ENCODE measurements at regions not wholly inside any gene's neighbourhood (a gene's known extent, or its start where the extent isn't known, plus 50 kb on each side); places are given as distances from the start of the nearest gene placed in this dataset.
"Not testable (repeated sequence)": the region's sequence is repeated elsewhere in the genome, so short reads cannot be mapped to it uniquely, and the experiment has no call there.

- FAIRE-seq = no peak
- DNase-seq (ENCODE audit: low spot score) = no peak
These were observed 185.8 kb upstream of the UBE3A start for GRCh38 chr15:25624504-25625177.

- FAIRE-seq (no peak), DNase-seq (ENCODE audit: low spot score) (no peak)
These were observed 184.9 kb upstream of the UBE3A start for GRCh38 chr15:25623708-25624107.

GRCh38 chr15:25620466-25620865, 181.6 kb upstream of the UBE3A start:
- no peak for DNase-seq (ENCODE audit: low spot score)

GRCh38 chr15:25619761-25620160, 180.9 kb upstream of the UBE3A start:
- DNase-seq (ENCODE audit: low spot score) (no peak), FAIRE-seq (no peak)

More at GRCh38 chr15:25620466-25620865, 181.6 kb upstream of the UBE3A start:
- no peak for FAIRE-seq

- no peak for FAIRE-seq
- no peak for DNase-seq (ENCODE audit: low spot score)
These were observed 180.3 kb upstream of the UBE3A start for GRCh38 chr15:25619076-25619475.

GRCh38 chr15:25618161-25618560, 179.3 kb upstream of the UBE3A start:
- DNase-seq (ENCODE audit: low spot score) = no peak
- no peak for FAIRE-seq

GRCh38 chr15:25616471-25616870, 177.6 kb upstream of the UBE3A start:
- DNase-seq (ENCODE audit: low spot score) (no peak), FAIRE-seq (no peak)

- FAIRE-seq = no peak
These were observed 174.3 kb upstream of the UBE3A start for GRCh38 chr15:25613134-25613533.

GRCh38 chr15:25611603-25612002, 172.8 kb upstream of the UBE3A start:
- FAIRE-seq (no peak), DNase-seq (ENCODE audit: low spot score) (no peak)

More at GRCh38 chr15:25613134-25613533, 174.3 kb upstream of the UBE3A start:
- DNase-seq (ENCODE audit: low spot score) = no peak

GRCh38 chr15:25609371-25609770, 170.5 kb upstream of the UBE3A start:
- no peak for FAIRE-seq
- DNase-seq (ENCODE audit: low spot score) = no peak

GRCh38 chr15:25608926-25609325, 170.1 kb upstream of the UBE3A start:
- FAIRE-seq = no peak
- DNase-seq (ENCODE audit: low spot score) = no peak

GRCh38 chr15:25605151-25605550, 166.3 kb upstream of the UBE3A start:
- DNase-seq (ENCODE audit: low spot score) (no peak), FAIRE-seq (no peak)

- FAIRE-seq (no peak), DNase-seq (ENCODE audit: low spot score) (no peak)
These were observed 161.9 kb upstream of the UBE3A start for GRCh38 chr15:25600751-25601150.

- no peak for FAIRE-seq
These were observed 158.7 kb upstream of the UBE3A start for GRCh38 chr15:25597571-25597970.

GRCh38 chr15:25596644-25597562, 158.1 kb upstream of the UBE3A start:
- FAIRE-seq = no peak
- DNase-seq (ENCODE audit: low spot score) = no peak

More at GRCh38 chr15:25597571-25597970, 158.7 kb upstream of the UBE3A start:
- DNase-seq (ENCODE audit: low spot score) = no peak

- DNase-seq (ENCODE audit: low spot score) (no peak), FAIRE-seq (peak; percentile 9)
These were observed 149.0 kb upstream of the UBE3A start for GRCh38 chr15:25587616-25588340.

GRCh38 chr15:25582886-25583285, 144.1 kb upstream of the UBE3A start:
- no peak for DNase-seq (ENCODE audit: low spot score)
- FAIRE-seq = no peak

- DNase-seq (ENCODE audit: low spot score) = no peak
- no peak for FAIRE-seq
These were observed 140.3 kb upstream of the UBE3A start for GRCh38 chr15:25579127-25579526.

GRCh38 chr15:25572191-25572590, 133.4 kb upstream of the UBE3A start:
- DNase-seq (ENCODE audit: low spot score) (no peak), FAIRE-seq (no peak)

GRCh38 chr15:25568751-25569150, 129.9 kb upstream of the UBE3A start:
- FAIRE-seq = no peak
- DNase-seq (ENCODE audit: low spot score) = no peak

GRCh38 chr15:25566545-25566944, 127.7 kb upstream of the UBE3A start:
- FAIRE-seq; DNase-seq (ENCODE audit: low spot score): not testable (repeated sequence)

Data from urothelium cell line (cell line).